Brain microvascular endothelial cell (primary cell): ENCODE measurements at regions not wholly inside any gene's neighbourhood (a gene's known extent, or its start where the extent isn't known, plus 50 kb on each side); places are given as distances from the start of the nearest gene placed in this dataset.

Experiments
- DNase-seq: peaks from one replicate; pipeline ENCODE4 v3.0.0-alpha.2; 2020
- H3K27ac ChIP-seq: fragments of 250-450 bp; sonication (Bioruptor Pico); 2 replicates; pipeline ENCODE4 v1.5.1; 2020; ENCODE audit warnings: mild to moderate bottlenecking, moderate library complexity
- H3K27me3 ChIP-seq: fragments of 250-450 bp; sonication (Bioruptor Pico); replicated peaks from 2 replicates; pipeline ENCODE4 v1.5.1; 2020; ENCODE audit warnings: mild to moderate bottlenecking
- H3K36me3 ChIP-seq: fragments of 250-450 bp; sonication (Bioruptor Pico); replicated peaks from 2 replicates; pipeline ENCODE4 v1.5.1; 2020; ENCODE audit warnings: mild to moderate bottlenecking
- H3K4me3 ChIP-seq: 2 replicates; pipeline ENCODE4 v1.5.1; 2011; ENCODE audit warnings: low read depth, mild to moderate bottlenecking, control low read depth, low read length, moderate library complexity
- in situ Hi-C: cut with HindIII; loops from 2 replicates; pipeline ENCODE4 v1.10.0; 2017; ENCODE audit warnings: low sequenced_read_pairs, low pct_ligation_motif_present
- TF ChIP-seq, protein P1 (sequence below): IDR thresholded peaks from 2 replicates; pipeline ENCODE4 v1.5.1; 2011; ENCODE audit warnings: low read depth, mild to moderate bottlenecking, moderate library complexity, low read length, control low read depth, inconsistent platforms; ENCODE audit errors: missing control alignments

DNA sequence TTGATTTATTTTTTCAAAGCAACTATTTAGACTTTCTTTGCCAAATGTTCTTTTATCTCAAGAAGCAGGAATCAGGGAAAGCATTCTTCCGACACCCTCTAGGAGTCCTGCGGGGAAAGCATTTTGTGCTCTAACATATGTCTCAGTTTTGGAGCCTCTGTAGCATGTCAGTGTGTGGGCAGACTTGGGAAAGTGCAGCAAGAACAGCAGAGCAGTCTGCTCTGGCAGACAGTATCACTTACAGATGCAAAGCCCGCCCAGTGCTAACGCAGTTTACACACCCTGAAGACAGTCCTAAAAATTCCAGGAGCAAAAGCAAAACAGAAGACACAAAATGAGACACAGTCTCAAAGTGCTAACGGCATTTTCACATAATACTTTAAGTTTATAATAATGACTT, 393.5 kb downstream of the KLF12 start:
- TF ChIP-seq, protein P1, sequence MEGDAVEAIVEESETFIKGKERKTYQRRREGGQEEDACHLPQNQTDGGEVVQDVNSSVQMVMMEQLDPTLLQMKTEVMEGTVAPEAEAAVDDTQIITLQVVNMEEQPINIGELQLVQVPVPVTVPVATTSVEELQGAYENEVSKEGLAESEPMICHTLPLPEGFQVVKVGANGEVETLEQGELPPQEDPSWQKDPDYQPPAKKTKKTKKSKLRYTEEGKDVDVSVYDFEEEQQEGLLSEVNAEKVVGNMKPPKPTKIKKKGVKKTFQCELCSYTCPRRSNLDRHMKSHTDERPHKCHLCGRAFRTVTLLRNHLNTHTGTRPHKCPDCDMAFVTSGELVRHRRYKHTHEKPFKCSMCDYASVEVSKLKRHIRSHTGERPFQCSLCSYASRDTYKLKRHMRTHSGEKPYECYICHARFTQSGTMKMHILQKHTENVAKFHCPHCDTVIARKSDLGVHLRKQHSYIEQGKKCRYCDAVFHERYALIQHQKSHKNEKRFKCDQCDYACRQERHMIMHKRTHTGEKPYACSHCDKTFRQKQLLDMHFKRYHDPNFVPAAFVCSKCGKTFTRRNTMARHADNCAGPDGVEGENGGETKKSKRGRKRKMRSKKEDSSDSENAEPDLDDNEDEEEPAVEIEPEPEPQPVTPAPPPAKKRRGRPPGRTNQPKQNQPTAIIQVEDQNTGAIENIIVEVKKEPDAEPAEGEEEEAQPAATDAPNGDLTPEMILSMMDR = no peak
- H3K27me3 ChIP-seq = no peaks in the 10 kb centered on the region
- no peak overlapping the region for H3K4me3 ChIP-seq
- in situ Hi-C loops = no loop called here
- H3K36me3 ChIP-seq = no peaks in the 10 kb centered on the region
- H3K27ac ChIP-seq = no peak overlapping the region
- peak; percentile 12 for DNase-seq

DNA sequence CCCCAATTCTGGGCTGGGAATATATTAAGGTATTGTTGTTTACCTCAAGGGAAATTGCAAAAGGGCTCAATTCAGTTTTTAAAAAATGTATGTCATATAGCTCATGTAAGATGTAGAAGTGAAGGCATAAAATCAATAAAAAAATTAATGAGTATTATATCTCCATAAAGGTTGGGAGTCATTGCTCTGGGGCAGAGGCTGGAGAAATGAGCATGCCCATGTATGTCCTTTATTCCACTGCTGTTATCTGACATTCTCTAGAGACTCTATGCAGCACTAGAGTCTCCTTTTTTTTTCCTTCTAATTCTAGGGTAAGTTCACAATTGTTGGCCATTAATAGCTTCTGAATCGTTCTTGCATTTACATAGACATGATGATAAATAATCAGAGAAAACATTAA, 394.8 kb downstream of the KLF12 start:
- H3K36me3 ChIP-seq = no peaks in the 10 kb centered on the region
- no peak for DNase-seq
- TF ChIP-seq, protein P1 = no peak
- no peak overlapping the region for H3K4me3 ChIP-seq
- no peak overlapping the region for H3K27ac ChIP-seq
- in situ Hi-C loops = no loop called here
- H3K27me3 ChIP-seq = no peaks in the 10 kb centered on the region

DNA sequence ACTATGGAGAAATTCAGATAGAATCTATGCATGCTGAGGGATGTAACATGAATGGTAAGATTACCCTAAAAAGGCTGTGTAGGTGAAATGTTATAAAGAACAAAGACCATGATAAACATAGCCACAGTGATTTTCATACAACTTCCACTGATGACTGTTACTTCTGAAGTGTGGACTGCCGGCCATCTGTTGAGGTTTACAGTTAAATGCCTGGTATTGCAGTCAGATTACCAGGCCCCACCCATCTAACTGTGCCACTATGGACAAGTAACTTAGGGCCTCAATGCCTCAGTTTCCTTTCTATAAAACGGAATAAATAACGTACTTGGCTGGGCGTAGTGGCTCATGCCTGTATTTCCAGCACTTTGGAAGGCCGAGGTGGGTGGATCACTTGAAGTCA, 395.6 kb downstream of the KLF12 start:
- DNase-seq = no peak
- no peaks in the 10 kb centered on the region for H3K27me3 ChIP-seq
- in situ Hi-C loops = no loop called here
- no peak overlapping the region for H3K27ac ChIP-seq
- no peak overlapping the region for H3K4me3 ChIP-seq
- H3K36me3 ChIP-seq = no peaks in the 10 kb centered on the region
- TF ChIP-seq, protein P1 = no peak

DNA sequence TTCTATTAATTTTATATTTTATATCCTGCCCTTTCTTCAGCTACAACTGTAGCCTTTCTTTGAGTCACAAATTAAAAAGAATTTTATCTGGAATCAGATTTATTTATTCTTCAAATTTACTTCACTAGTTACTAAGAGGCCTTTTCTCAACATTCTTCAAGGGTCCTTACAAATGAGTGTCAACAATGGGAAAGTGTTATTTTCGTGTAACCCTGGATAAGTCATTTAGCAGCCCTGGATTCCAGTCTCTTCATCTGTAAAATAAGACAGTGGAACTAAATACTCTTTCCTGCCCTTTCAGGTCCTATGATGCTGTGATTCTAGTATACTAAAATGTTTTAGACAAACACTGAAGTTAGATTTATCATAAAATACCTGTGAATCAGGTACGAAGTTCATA, 397.0 kb downstream of the KLF12 start:
- no peak overlapping the region for H3K27ac ChIP-seq
- in situ Hi-C loops = no loop called here
- no peaks in the 10 kb centered on the region for H3K27me3 ChIP-seq
- TF ChIP-seq, protein P1 = no peak
- H3K36me3 ChIP-seq = no peaks in the 10 kb centered on the region
- no peak overlapping the region for H3K4me3 ChIP-seq
- no peak for DNase-seq

DNA sequence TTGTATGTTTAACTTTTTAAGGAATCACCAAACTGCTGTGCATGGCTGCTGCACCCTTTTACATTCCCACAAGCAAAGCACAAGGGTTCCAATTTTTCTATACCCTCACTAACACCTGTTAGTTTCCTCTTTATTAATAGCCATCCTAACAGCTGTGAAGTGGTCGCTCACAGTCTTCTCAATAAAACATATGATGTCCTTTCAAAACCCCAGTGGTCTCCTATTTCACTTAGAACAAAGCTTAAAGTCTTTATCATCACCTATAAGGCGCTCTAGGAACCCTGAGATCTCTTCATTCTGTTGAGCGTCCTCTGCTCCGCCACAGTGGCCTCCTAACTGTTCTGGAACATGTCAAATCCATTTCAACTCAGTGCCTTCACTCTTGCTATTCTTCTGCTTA, 400.5 kb downstream of the KLF12 start:
- no peak for DNase-seq
- TF ChIP-seq, protein P1 = no peak
- in situ Hi-C loops = no loop called here
- Histone ChIP-seq H3K27ac (no peak overlapping the region), H3K36me3 (no peaks in the 10 kb centered on the region), H3K27me3 (no peaks in the 10 kb centered on the region), H3K4me3 (no peak overlapping the region)

DNA sequence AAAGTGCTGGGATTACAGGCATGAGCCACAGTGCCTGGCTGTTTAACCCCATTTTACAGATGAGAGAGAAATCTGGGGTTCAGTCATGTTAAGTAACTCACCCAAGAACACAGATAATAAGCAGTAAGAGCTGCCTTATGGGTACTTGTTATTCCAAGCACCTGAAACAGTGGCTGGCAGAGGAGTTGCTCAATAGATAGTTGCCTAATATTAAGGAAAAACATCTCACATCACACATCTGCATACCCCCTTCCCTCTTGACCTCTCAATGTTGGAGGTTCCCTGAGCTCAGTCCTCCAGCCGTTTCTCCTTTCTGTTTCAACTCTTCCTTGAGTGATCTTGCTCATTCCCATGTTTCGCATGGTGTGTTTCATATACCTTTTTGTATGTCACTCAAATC, 401.9 kb downstream of the KLF12 start:
- Histone ChIP-seq H3K27me3 (no peaks in the 10 kb centered on the region), H3K27ac (no peak overlapping the region), H3K36me3 (no peaks in the 10 kb centered on the region), H3K4me3 (no peak overlapping the region)
- no peak for DNase-seq
- in situ Hi-C loops = no loop called here
- TF ChIP-seq, protein P1 = no peak
